MM.1S (cell line): ENCODE measurements at regions not wholly inside any gene's neighbourhood (a gene's known extent, or its start where the extent isn't known, plus 50 kb on each side); places are given as distances from the start of the nearest gene placed in this dataset.

ENCODE experiments used
- DNase-seq: peaks from one replicate; pipeline ENCODE4 v3.0.0-alpha.2; 2015
- H2AFZ ChIP-seq: fragments of 300-600 bp; sonication (generic); 2 replicates; pipeline ENCODE4 v1.6.0; 2016; ENCODE audit warnings: antibody characterized with exemption, low read length
- H3F3A ChIP-seq: fragments of 300-600 bp; sonication (generic); 2 replicates; pipeline ENCODE4 v1.6.1; 2016; ENCODE audit warnings: mild to moderate bottlenecking, antibody characterized with exemption, low read length, moderate library complexity, mixed read lengths; ENCODE audit not compliant: insufficient read depth
- H3K27ac ChIP-seq: fragments of 300-600 bp; sonication (generic); 2 replicates; pipeline ENCODE4 v1.5.1; 2016; ENCODE audit warnings: mild to moderate bottlenecking, low read length
- H3K27me3 ChIP-seq: fragments of 300-600 bp; sonication (generic); replicated peaks from 2 replicates; pipeline ENCODE4 v1.6.0; 2016; ENCODE audit warnings: low read length; ENCODE audit not compliant: insufficient read depth
- H3K36me3 ChIP-seq: fragments of 300-600 bp; sonication (generic); replicated peaks from 2 replicates; pipeline ENCODE4 v1.6.1; 2016; ENCODE audit warnings: mild to moderate bottlenecking, low read length, mixed read lengths; ENCODE audit not compliant: insufficient read depth
- H3K4me1 ChIP-seq: fragments of 300-600 bp; sonication (generic); 2 replicates; pipeline ENCODE4 v1.6.1; 2016; ENCODE audit warnings: low read length, mixed read lengths
- H3K4me2 ChIP-seq: fragments of 300-600 bp; sonication (generic); 2 replicates; pipeline ENCODE4 v1.6.0; 2016; ENCODE audit warnings: low read depth, low read length
- H3K4me3 ChIP-seq: fragments of 300-600 bp; sonication (generic); 2 replicates; pipeline ENCODE4 v1.5.1; 2016; ENCODE audit warnings: low read length, mixed read lengths
- H3K79me2 ChIP-seq: fragments of 300-600 bp; sonication (generic); 2 replicates; pipeline ENCODE4 v1.6.1; 2016; ENCODE audit warnings: mixed run types, low read length, mixed read lengths
- H3K9ac ChIP-seq: fragments of 300-600 bp; sonication (generic); 2 replicates; pipeline ENCODE4 v1.6.1; 2016; ENCODE audit warnings: low read length, mixed read lengths
- H3K9me2 ChIP-seq: fragments of 300-600 bp; sonication (generic); replicated peaks from 2 replicates; pipeline ENCODE4 v1.6.1; 2016; ENCODE audit warnings: mild to moderate bottlenecking, low read length, mixed read lengths; ENCODE audit not compliant: insufficient read depth
- H3K9me3 ChIP-seq: fragments of 300-600 bp; sonication (generic); replicated peaks from 2 replicates; pipeline ENCODE4 v1.6.1; 2016; ENCODE audit warnings: mild to moderate bottlenecking, low read length, mixed read lengths; ENCODE audit not compliant: insufficient read depth
- H4K20me1 ChIP-seq: fragments of 300-600 bp; sonication (generic); 2 replicates; pipeline ENCODE4 v1.6.1; 2016; ENCODE audit warnings: mild to moderate bottlenecking, low read length, moderate library complexity, mixed read lengths; ENCODE audit not compliant: insufficient read depth
- CTCF ChIP-seq: fragments of 300-600 bp; sonication (generic); IDR thresholded peaks from 2 replicates; pipeline ENCODE4 v1.5.1; 2016; ENCODE audit warnings: antibody characterized with exemption, low read length, mixed read lengths
- EZH2 ChIP-seq: fragments of 300-600 bp; sonication (generic); optimal IDR thresholded peaks from 2 replicates; pipeline ENCODE3; 2017; ENCODE audit warnings: low read depth, mild to moderate bottlenecking, antibody characterized with exemption, low read length, mixed read lengths
- EZH2phosphoT487 ChIP-seq: fragments of 300-600 bp; sonication (generic); IDR thresholded peaks from 2 replicates; pipeline ENCODE4 v1.6.1; 2018; ENCODE audit warnings: antibody characterized with exemption, low read length

DNA sequence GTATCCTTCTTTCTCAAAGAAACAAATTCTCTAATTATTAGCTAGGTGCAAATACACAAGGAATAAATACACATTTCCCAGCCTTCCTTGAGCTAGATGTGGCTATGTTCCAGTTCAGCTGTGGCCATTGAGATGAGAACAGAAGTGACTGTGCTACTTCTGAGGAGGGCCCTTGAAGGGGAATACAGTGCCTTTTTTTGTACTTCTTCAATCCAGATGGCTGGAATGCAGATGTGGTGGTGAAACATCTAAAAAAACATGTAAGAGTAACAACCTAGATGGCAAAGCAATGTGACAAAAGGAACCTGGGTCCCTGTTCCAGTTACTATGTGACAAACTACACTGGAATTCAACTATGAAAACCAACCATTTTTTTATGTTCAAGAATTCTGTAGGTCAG, 115.4 kb upstream of the DST start:
- Histone ChIP-seq H4K20me1 (no peaks in the 10 kb centered on the region), H3K4me1 (peaks cover 64% of the 10 kb centered on the region), H3K9ac (no peak overlapping the region), H3K27ac (peak overlapping the region; percentile 56; the same call in 1 of the 2 replicates), H3K27me3 (no peaks in the 10 kb centered on the region), H3K9me2 (no peaks in the 10 kb centered on the region), H3K36me3 (no peaks in the 10 kb centered on the region), H3F3A (peaks cover 27% of the 10 kb centered on the region), H2AFZ (no peak overlapping the region; the same call in 1 of the 2 replicates), H3K9me3 (no peaks in the 10 kb centered on the region), H3K79me2 (peaks cover 68% of the 10 kb centered on the region), H3K4me2 (peak overlapping the region; percentile 45; the same call in 1 of the 2 replicates), H3K4me3 (no peak overlapping the region)
- TF ChIP-seq CTCF (no peak), EZH2 (no peak), EZH2phosphoT487 (no peak)
- no peak for DNase-seq

GRCh38 chr6:56757588-56757984, 114.9 kb upstream of the DST start:
- Histone ChIP-seq H4K20me1 (no peaks in the 10 kb centered on the region), H3K9ac (no peak overlapping the region), H3K4me3 (no peak overlapping the region), H3K9me2 (no peaks in the 10 kb centered on the region), H3K4me1 (peaks cover 64% of the 10 kb centered on the region), H3K4me2 (peak overlapping the region; percentile 45; the same call in 1 of the 2 replicates), H3K27ac (peak overlapping the region; percentile 56; the same call in 1 of the 2 replicates), H2AFZ (no peak overlapping the region), H3K9me3 (no peaks in the 10 kb centered on the region), H3K79me2 (peaks cover 68% of the 10 kb centered on the region), H3F3A (peaks cover 27% of the 10 kb centered on the region), H3K27me3 (no peaks in the 10 kb centered on the region), H3K36me3 (no peaks in the 10 kb centered on the region)
- TF ChIP-seq EZH2 (no peak), CTCF (peak; percentile 48)
- DNase-seq, result peak; percentile 24

DNA sequence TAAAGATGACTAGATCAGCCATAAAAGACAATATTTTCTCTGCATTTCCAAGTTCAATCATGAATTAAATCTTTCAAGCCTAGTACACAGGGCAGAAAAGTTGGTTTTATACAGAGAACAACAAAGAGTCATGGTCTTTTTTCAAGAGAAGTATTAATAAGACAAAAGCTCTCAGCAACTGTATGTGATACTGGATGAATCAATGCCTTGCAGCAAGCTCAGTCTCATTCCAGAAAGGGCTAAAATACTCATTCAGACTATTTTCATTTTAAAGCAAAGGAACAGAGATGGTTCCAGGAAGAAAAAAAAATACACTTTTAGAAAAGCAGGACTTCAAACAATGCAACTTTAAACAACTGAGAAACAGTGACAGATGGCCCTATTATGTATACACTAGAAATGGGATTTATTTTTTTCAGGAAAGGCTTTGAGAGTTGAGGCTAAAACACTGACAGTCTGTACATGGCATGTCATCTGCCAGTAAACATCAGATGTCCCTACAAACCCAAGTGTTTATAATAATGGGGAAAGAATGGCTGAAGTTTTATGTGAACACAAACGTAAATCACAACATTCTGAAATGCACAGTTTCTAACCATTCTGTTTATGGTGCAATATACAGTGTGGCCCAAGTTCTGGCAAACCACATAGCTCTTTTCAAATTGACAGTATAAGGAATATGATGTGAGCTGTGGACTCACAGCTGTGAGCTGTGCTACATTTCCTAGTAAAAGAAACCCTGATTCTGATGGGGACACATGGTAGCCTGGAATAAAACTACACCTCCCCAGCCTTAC, 114.3 kb upstream of the DST start:
- Histone ChIP-seq H3K4me2 (peak overlapping the region; percentile 45), H3K9ac (no peak overlapping the region), H3K4me3 (no peak overlapping the region), H3K9me2 (no peaks in the 10 kb centered on the region), H3K27ac (peak overlapping the region; percentile 56; the same call in 1 of the 2 replicates), H3K4me1 (peaks cover 60% of the 10 kb centered on the region), H3K27me3 (no peaks in the 10 kb centered on the region), H3F3A (peaks cover 27% of the 10 kb centered on the region), H2AFZ (no peak overlapping the region), H3K79me2 (peaks cover 67% of the 10 kb centered on the region), H4K20me1 (no peaks in the 10 kb centered on the region), H3K36me3 (no peaks in the 10 kb centered on the region), H3K9me3 (no peaks in the 10 kb centered on the region)
- DNase-seq, result no peak
- no peak for TF ChIP-seq EZH2phosphoT487
- TF ChIP-seq CTCF, result no peak
